IMR-90 (cell line): ENCODE measurements at regions not wholly inside any gene's neighbourhood (a gene's known extent, or its start where the extent isn't known, plus 50 kb on each side); places are given as distances from the start of the nearest gene placed in this dataset.

ENCODE experiments used
- ATAC-seq: fragments of 200-7000 bp; cut with Tn5 transposase; 2 replicates; pipeline ENCODE4 v1.9.1; 2020; ENCODE audit warnings: low read depth, mild to moderate bottlenecking, moderate library complexity
- BruUV-seq: library from RNA; stranded (reverse); fragments of 400-500 nt; replicated peaks from 2 replicates; lab custom pipeline; 2021; lab: Mats Ljungman, UMichigan
- CTCF ChIA-PET: fragments of 300-600 bp; formaldehyde crosslinking; extraction: SDS; loops from one replicate; lab custom pipeline; 2021; ENCODE audit warnings: antibody characterized with exemption; lab: Yijun Ruan, JAX
- POLR2A ChIA-PET: fragments of 300-600 bp; sonication (Branson Sonifier 250); formaldehyde crosslinking; loops from one replicate; lab custom pipeline; 2022; ENCODE audit warnings: antibody characterized with exemption; ENCODE audit not compliant: unreplicated experiment; lab: Charles Lee
- DNase-seq: peaks from one replicate; pipeline ENCODE4 v3.0.0; 2013
- H2AFZ ChIP-seq: replicated peaks from 2 replicates; pipeline ENCODE3; 2013; ENCODE audit warnings: low read length, mild to moderate bottlenecking; ENCODE audit not compliant: poor library complexity
- H2AK5ac ChIP-seq: 2 replicates; pipeline ENCODE4 v1.6.1; 2013; ENCODE audit warnings: low read depth, low read length, inconsistent platforms
- H2AK9ac ChIP-seq: replicated peaks from 2 replicates; pipeline ENCODE3; 2013; ENCODE audit warnings: mild to moderate bottlenecking, low read depth, low read length, moderate library complexity; ENCODE audit not compliant: poor library complexity
- H2BK120ac ChIP-seq: 2 replicates; pipeline ENCODE4 v1.6.1; 2013; ENCODE audit warnings: low read depth, low read length, inconsistent platforms
- H2BK15ac ChIP-seq: 3 replicates; pipeline ENCODE4 v1.6.1; 2013; ENCODE audit warnings: low read depth, low read length, inconsistent platforms
- H2BK20ac ChIP-seq: 2 replicates; pipeline ENCODE4 v1.6.1; 2013; ENCODE audit warnings: low read depth, mild to moderate bottlenecking, inconsistent platforms, low read length, moderate library complexity
- H2BK5ac ChIP-seq: 2 replicates; pipeline ENCODE4 v1.6.1; 2013; ENCODE audit warnings: mild to moderate bottlenecking, low read depth, low read length, inconsistent platforms; ENCODE audit not compliant: poor library complexity, severe bottlenecking
- H3K14ac ChIP-seq: replicated peaks from 2 replicates; pipeline ENCODE4 v1.6.1; 2013; ENCODE audit warnings: low read depth, low read length, inconsistent platforms
- H3K18ac ChIP-seq: 2 replicates; pipeline ENCODE4 v1.6.1; 2013; ENCODE audit warnings: low read depth, low read length, control low read depth
- H3K23ac ChIP-seq: 2 replicates; pipeline ENCODE4 v1.6.1; 2013; ENCODE audit warnings: low read depth, low read length, inconsistent platforms
- H3K27ac ChIP-seq: 2 replicates; pipeline ENCODE4 v1.5.1; 2013; ENCODE audit warnings: mild to moderate bottlenecking, control low read depth, low read length; ENCODE audit not compliant: insufficient read depth
- H3K27me3 ChIP-seq: 2 replicates; pipeline ENCODE4 v1.6.1; 2013; ENCODE audit warnings: low read length; ENCODE audit not compliant: control insufficient read depth, insufficient read depth
- H3K36me3 ChIP-seq: 2 replicates; pipeline ENCODE4 v1.6.1; 2013; ENCODE audit warnings: low read length, mixed read lengths; ENCODE audit not compliant: control insufficient read depth, insufficient read depth
- H3K4ac ChIP-seq: 2 replicates; pipeline ENCODE4 v1.6.1; 2013; ENCODE audit warnings: low read depth, low read length, inconsistent platforms
- H3K4me1 ChIP-seq: 2 replicates; pipeline ENCODE4 v1.6.1; 2013; ENCODE audit warnings: low read length, mixed read lengths; ENCODE audit not compliant: control insufficient read depth, insufficient read depth
- H3K4me2 ChIP-seq: 2 replicates; pipeline ENCODE4 v1.6.1; 2013; ENCODE audit warnings: low read depth, mild to moderate bottlenecking, control low read depth, low read length, moderate library complexity
- H3K4me3 ChIP-seq: 2 replicates; pipeline ENCODE4 v1.5.1; 2013; ENCODE audit warnings: low read depth, mild to moderate bottlenecking, control low read depth, low read length, moderate library complexity; ENCODE audit not compliant: insufficient read depth
- H3K56ac ChIP-seq: 2 replicates; pipeline ENCODE4 v1.6.1; 2013; ENCODE audit warnings: low read length, inconsistent platforms; ENCODE audit not compliant: insufficient read depth; ENCODE audit errors: extremely low read depth
- H3K79me1 ChIP-seq, 2 experiments: 2 replicates each; pipeline ENCODE4 v1.6.1; 2013; ENCODE audit warnings: low read length in 2 of 2, inconsistent platforms in 1 of 2, low read depth in 1 of 2
- H3K9ac ChIP-seq: 2 replicates; pipeline ENCODE4 v1.6.1; 2013; ENCODE audit warnings: low read depth, low read length, control low read depth
- H3K9me1 ChIP-seq: 2 replicates; pipeline ENCODE4 v1.6.1; 2013; ENCODE audit warnings: low read length, inconsistent platforms; ENCODE audit not compliant: insufficient read depth
- H3K9me3 ChIP-seq: 2 replicates; pipeline ENCODE4 v1.6.1; 2013; ENCODE audit warnings: low read length; ENCODE audit not compliant: control insufficient read depth, insufficient read depth
- H4K20me1 ChIP-seq: 2 replicates; pipeline ENCODE4 v1.6.1; 2013; ENCODE audit warnings: low read length, inconsistent platforms; ENCODE audit not compliant: insufficient read depth
- H4K5ac ChIP-seq: 2 replicates; pipeline ENCODE4 v1.6.1; 2013; ENCODE audit warnings: mild to moderate bottlenecking, low read depth, low read length, control low read depth
- H4K8ac ChIP-seq, 2 experiments: 2 replicates each; pipeline ENCODE4 v1.6.1; 2013; ENCODE audit warnings: low read depth in 2 of 2, low read length in 2 of 2, control low read depth in 1 of 2, inconsistent platforms in 1 of 2
- H4K91ac ChIP-seq: 2 replicates; pipeline ENCODE4 v1.6.1; 2013; ENCODE audit warnings: low read depth, low read length, inconsistent platforms; ENCODE audit not compliant: insufficient read depth
- BHLHE40 ChIP-seq: fragments of 150-350 bp; IDR thresholded peaks from 2 replicates; pipeline ENCODE4 v1.6.1; 2016; ENCODE audit warnings: mild to moderate bottlenecking, low read depth, low read length
- CEBPB ChIP-seq: IDR thresholded peaks from 2 replicates; pipeline ENCODE4 v1.6.1; 2012; ENCODE audit warnings: low read depth, low read length, improper control_type of control experiment
- MAFK ChIP-seq: IDR thresholded peaks from 2 replicates; pipeline ENCODE4 v1.6.1; 2012; ENCODE audit warnings: low read depth, low read length, improper control_type of control experiment
- RAD21 ChIP-seq: IDR thresholded peaks from 2 replicates; pipeline ENCODE4 v1.6.1; 2012; ENCODE audit warnings: low read length, improper control_type of control experiment
- WGBS, 2 experiments: methylation state at CpG; one replicate each; pipeline versions ENCODE4 v1.1.5 to v1.1.7; 2013; ENCODE audit warnings: missing lambda C conversion rate in 2 of 2; ENCODE audit not compliant: insufficient read length in 1 of 2; ENCODE audit errors: extremely low coverage in 2 of 2; 5-methylcytosine and 5-hydroxymethylcytosine counted together
- dilution Hi-C: fragments of 300-500 bp; cut with HindIII; formaldehyde crosslinking; loops from one replicate; pipeline ENCODE4 v1.14.3; 2018; ENCODE audit warnings: low sequenced_read_pairs; ENCODE audit not compliant: unreplicated experiment
- in situ Hi-C: fragments of 300-500 bp; cut with MboI; formaldehyde crosslinking; loops from 3 replicates; pipeline ENCODE4 v1.14.3; 2019; ENCODE audit warnings: low sequenced_read_pairs, inconsistent platforms, mixed read lengths
- intact Hi-C: fragments of 100-400 bp; cut with micrococcal nuclease; formaldehyde crosslinking; loops from 2 replicates; pipeline ENCODE4 v1.10.0; 2022
- TF ChIP-seq, protein P1 (sequence below): conservative IDR thresholded peaks from 2 replicates; pipeline ENCODE4 v1.5.1; 2012; ENCODE audit warnings: mild to moderate bottlenecking, low read depth, low read length, improper control_type of control experiment
- TF ChIP-seq, protein P2 (sequence below): fragments of 150-350 bp; IDR thresholded peaks from 2 replicates; pipeline ENCODE4 v1.6.1; 2017; ENCODE audit warnings: mild to moderate bottlenecking, antibody characterized with exemption, low read length, low read depth

DNA sequence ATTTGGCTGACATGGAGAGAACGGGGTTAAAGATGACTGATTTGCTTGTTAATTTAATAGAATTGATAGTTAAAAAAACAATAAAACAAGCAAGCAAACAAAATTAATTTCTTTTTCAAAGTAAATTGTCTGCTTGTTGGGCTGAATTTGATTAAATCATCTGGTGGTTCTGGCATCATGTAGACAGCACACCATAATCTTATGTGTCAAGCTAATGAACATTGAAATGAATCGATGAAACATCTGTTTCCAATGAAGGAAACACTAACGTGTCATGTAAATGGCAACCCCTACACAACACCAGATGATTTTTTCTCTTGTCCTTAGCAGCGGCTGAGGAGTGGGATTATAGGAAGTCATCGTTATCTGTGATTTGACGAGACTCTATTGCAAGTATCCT lies 399.6 kb upstream of the RAG2 start:
- DNase-seq (no peak), ATAC-seq (no peak)
- H3K27ac ChIP-seq: no peak overlapping the region
- H4K20me1 ChIP-seq: no peaks in the 10 kb centered on the region
- no peak overlapping the region for H3K4me2 ChIP-seq
- no peak overlapping the region for H3K14ac ChIP-seq
- H4K8ac ChIP-seq: no peak overlapping the region
- H3K4ac ChIP-seq: no peak overlapping the region
- no peak overlapping the region for H3K23ac ChIP-seq
- H3K27me3 ChIP-seq: no peaks in the 10 kb centered on the region
- H2AK5ac ChIP-seq: no peak overlapping the region
- H2BK20ac ChIP-seq: no peak overlapping the region
- H3K56ac ChIP-seq: no peak overlapping the region
- no peak overlapping the region for H3K9ac ChIP-seq
- no peak overlapping the region for H4K5ac ChIP-seq
- H2BK15ac ChIP-seq: no peak overlapping the region
- H3K9me1 ChIP-seq: no peaks in the 10 kb centered on the region
- H2AK9ac ChIP-seq: no peak overlapping the region
- no peak for TF ChIP-seq RAD21
- no peak for TF ChIP-seq BHLHE40
- no peak for TF ChIP-seq CEBPB
- TF ChIP-seq, protein P1, sequence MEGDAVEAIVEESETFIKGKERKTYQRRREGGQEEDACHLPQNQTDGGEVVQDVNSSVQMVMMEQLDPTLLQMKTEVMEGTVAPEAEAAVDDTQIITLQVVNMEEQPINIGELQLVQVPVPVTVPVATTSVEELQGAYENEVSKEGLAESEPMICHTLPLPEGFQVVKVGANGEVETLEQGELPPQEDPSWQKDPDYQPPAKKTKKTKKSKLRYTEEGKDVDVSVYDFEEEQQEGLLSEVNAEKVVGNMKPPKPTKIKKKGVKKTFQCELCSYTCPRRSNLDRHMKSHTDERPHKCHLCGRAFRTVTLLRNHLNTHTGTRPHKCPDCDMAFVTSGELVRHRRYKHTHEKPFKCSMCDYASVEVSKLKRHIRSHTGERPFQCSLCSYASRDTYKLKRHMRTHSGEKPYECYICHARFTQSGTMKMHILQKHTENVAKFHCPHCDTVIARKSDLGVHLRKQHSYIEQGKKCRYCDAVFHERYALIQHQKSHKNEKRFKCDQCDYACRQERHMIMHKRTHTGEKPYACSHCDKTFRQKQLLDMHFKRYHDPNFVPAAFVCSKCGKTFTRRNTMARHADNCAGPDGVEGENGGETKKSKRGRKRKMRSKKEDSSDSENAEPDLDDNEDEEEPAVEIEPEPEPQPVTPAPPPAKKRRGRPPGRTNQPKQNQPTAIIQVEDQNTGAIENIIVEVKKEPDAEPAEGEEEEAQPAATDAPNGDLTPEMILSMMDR: no peak
- no peak for TF ChIP-seq MAFK
- TF ChIP-seq, protein P2, sequence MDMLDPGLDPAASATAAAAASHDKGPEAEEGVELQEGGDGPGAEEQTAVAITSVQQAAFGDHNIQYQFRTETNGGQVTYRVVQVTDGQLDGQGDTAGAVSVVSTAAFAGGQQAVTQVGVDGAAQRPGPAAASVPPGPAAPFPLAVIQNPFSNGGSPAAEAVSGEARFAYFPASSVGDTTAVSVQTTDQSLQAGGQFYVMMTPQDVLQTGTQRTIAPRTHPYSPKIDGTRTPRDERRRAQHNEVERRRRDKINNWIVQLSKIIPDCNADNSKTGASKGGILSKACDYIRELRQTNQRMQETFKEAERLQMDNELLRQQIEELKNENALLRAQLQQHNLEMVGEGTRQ: no peak
- no peaks in the 10 kb centered on the region for H3K9me3 ChIP-seq
- H3K4me3 ChIP-seq: no peak overlapping the region
- ChIA-PET POLR2A (no interaction called here), CTCF (no interaction called here)
- in situ Hi-C loops: no loop called here
- H3K4me1 ChIP-seq: no peaks in the 10 kb centered on the region
- H4K91ac ChIP-seq: no peak overlapping the region
- H3K36me3 ChIP-seq: no peaks in the 10 kb centered on the region
- BruUV-seq: no TSS peak
- no peaks in the 10 kb centered on the region for H3K79me1 ChIP-seq
- H3K18ac ChIP-seq: no peak overlapping the region
- intact Hi-C loops: no loop called here
- no peak overlapping the region for H2AFZ ChIP-seq
- dilution Hi-C loops: no loop called here
- H2BK5ac ChIP-seq: no peak overlapping the region
- no CpG with 5 or more reads among the region's 6 CpGs for WGBS, 2 experiments
- H2BK120ac ChIP-seq: no peak overlapping the region
